Stimulated activated naive B cell treated with anti-CD40 and anti-IgM and Interleukin-4, amounts not matched to agents 10 μg/mL and 1 μg/mL and 100 μg/mL, for 72 hours (primary cell): ENCODE measurements at regions not wholly inside any gene's neighbourhood (a gene's known extent, or its start where the extent isn't known, plus 50 kb on each side); places are given as distances from the start of the nearest gene placed in this dataset.

ENCODE experiments used
- ATAC-seq, 2 donors: fragments of 150-1000 bp; cut with Tn5 transposase; replicated peaks; 2 replicates each; pipeline ENCODE4 v1.10.0; 2021; ENCODE audit warnings: moderate library complexity in 1 of 2
- DNase-seq: peaks from one replicate; pipeline ENCODE4 v3.0.0; 2021
- H3K27ac Mint-ChIP-seq: one replicate; pipeline ENCODE4 v1.8.0; 2022; ENCODE audit warnings: mild to moderate bottlenecking, mixed read lengths
- H3K27me3 Mint-ChIP-seq, 2 donors: one replicate each; pipeline ENCODE4 v1.8.0; 2022; ENCODE audit warnings: mixed read lengths in 2 of 2
- H3K36me3 Mint-ChIP-seq, 2 donors: one replicate each; pipeline ENCODE4 v1.8.0; 2022; ENCODE audit warnings: mixed read lengths in 2 of 2, mild to moderate bottlenecking in 1 of 2
- H3K4me1 Mint-ChIP-seq, 2 donors: one replicate each; pipeline ENCODE4 v1.8.0; 2022; ENCODE audit warnings: mixed read lengths in 2 of 2, mild to moderate bottlenecking in 1 of 2
- H3K4me3 Mint-ChIP-seq, 2 donors: one replicate each; pipeline ENCODE4 v1.8.0; 2022; ENCODE audit warnings: mild to moderate bottlenecking in 2 of 2, mixed read lengths in 2 of 2, moderate library complexity in 1 of 2
- H3K9me3 Mint-ChIP-seq, 2 donors: one replicate each; pipeline ENCODE4 v1.8.0; 2022; ENCODE audit warnings: mixed read lengths in 2 of 2, mild to moderate bottlenecking in 1 of 2

GRCh38 chr2:236872981-236873380 lies 212.7 kb upstream of the COPS8 start:
- H3K4me1 Mint-ChIP-seq = peaks cover 3 to 5% of the 10 kb centered on the region in 2 donors
- H3K4me3 Mint-ChIP-seq = no peak overlapping the region
- H3K27ac Mint-ChIP-seq = no peak overlapping the region
- H3K9me3 Mint-ChIP-seq = no peaks in the 10 kb centered on the region
- DNase-seq (no peak), ATAC-seq (no peak)
- peaks cover 0 to 16% of the 10 kb centered on the region in 2 donors for H3K27me3 Mint-ChIP-seq
- no peaks in the 10 kb centered on the region for H3K36me3 Mint-ChIP-seq

- H3K4me1 Mint-ChIP-seq = peaks cover 3 to 5% of the 10 kb centered on the region in 2 donors
- H3K9me3 Mint-ChIP-seq = no peaks in the 10 kb centered on the region
- H3K27ac Mint-ChIP-seq = no peak overlapping the region
- no peak for DNase-seq
- H3K27me3 Mint-ChIP-seq = peaks cover 0 to 16% of the 10 kb centered on the region in 2 donors
- H3K36me3 Mint-ChIP-seq = no peaks in the 10 kb centered on the region
- H3K4me3 Mint-ChIP-seq = no peak overlapping the region
- no peak for ATAC-seq
These were observed 212.1 kb upstream of the COPS8 start for GRCh38 chr2:236873636-236874035.

- Mint-ChIP-seq H3K9me3 (no peaks in the 10 kb centered on the region), H3K36me3 (no peaks in the 10 kb centered on the region), H3K27ac (no peak overlapping the region), H3K4me3 (no peak overlapping the region), H3K27me3 (peaks cover 0 to 19% of the 10 kb centered on the region in 2 donors), H3K4me1 (peaks cover 3 to 5% of the 10 kb centered on the region in 2 donors)
- DNase-seq (no peak), ATAC-seq (no peak)
These were observed 210.7 kb upstream of the COPS8 start for GRCh38 chr2:236874866-236875481.

- no peak for ATAC-seq
- Mint-ChIP-seq H3K27me3 (peaks cover 0 to 23% of the 10 kb centered on the region in 2 donors), H3K36me3 (no peaks in the 10 kb centered on the region), H3K27ac (no peak overlapping the region), H3K4me1 (peaks cover 3 to 5% of the 10 kb centered on the region in 2 donors), H3K9me3 (no peaks in the 10 kb centered on the region), H3K4me3 (no peak overlapping the region)
- no peak for DNase-seq
These were observed 209.7 kb upstream of the COPS8 start for GRCh38 chr2:236875906-236876505.

- Mint-ChIP-seq H3K9me3 (no peaks in the 10 kb centered on the region), H3K27me3 (peaks cover 0 to 27% of the 10 kb centered on the region in 2 donors), H3K4me3 (no peak overlapping the region), H3K27ac (no peak overlapping the region), H3K4me1 (peaks cover 1 to 2% of the 10 kb centered on the region in 2 donors), H3K36me3 (no peaks in the 10 kb centered on the region)
- ATAC-seq = no peak
- no peak for DNase-seq
These were observed 209.0 kb upstream of the COPS8 start for GRCh38 chr2:236876642-236877041.

GRCh38 chr2:236877972-236878371 lies 207.7 kb upstream of the COPS8 start:
- H3K4me1 Mint-ChIP-seq = no peaks in the 10 kb centered on the region
- H3K27ac Mint-ChIP-seq = no peak overlapping the region
- no peak overlapping the region for H3K4me3 Mint-ChIP-seq
- no peaks in the 10 kb centered on the region for H3K36me3 Mint-ChIP-seq
- no peaks in the 10 kb centered on the region for H3K9me3 Mint-ChIP-seq
- H3K27me3 Mint-ChIP-seq = peaks cover 4 to 27% of the 10 kb centered on the region in 2 donors
- DNase-seq = no peak
- ATAC-seq = no peak

GRCh38 chr2:236879416-236879963 lies 206.2 kb upstream of the COPS8 start:
- no peaks in the 10 kb centered on the region for H3K36me3 Mint-ChIP-seq
- DNase-seq (no peak), ATAC-seq (no peak)
- peaks cover 4 to 18% of the 10 kb centered on the region in 2 donors for H3K27me3 Mint-ChIP-seq
- no peak overlapping the region for H3K4me3 Mint-ChIP-seq
- no peaks in the 10 kb centered on the region for H3K4me1 Mint-ChIP-seq
- H3K9me3 Mint-ChIP-seq = no peaks in the 10 kb centered on the region
- no peak overlapping the region for H3K27ac Mint-ChIP-seq

- ATAC-seq (no peak), DNase-seq (no peak)
- Mint-ChIP-seq H3K27ac (no peak overlapping the region), H3K27me3 (peaks cover 9 to 15% of the 10 kb centered on the region in 2 donors), H3K4me1 (no peaks in the 10 kb centered on the region), H3K4me3 (no peak overlapping the region), H3K9me3 (no peaks in the 10 kb centered on the region), H3K36me3 (no peaks in the 10 kb centered on the region)
These were observed 203.6 kb upstream of the COPS8 start for GRCh38 chr2:236882074-236882473.

- Mint-ChIP-seq H3K4me3 (no peak overlapping the region), H3K27ac (no peak overlapping the region), H3K4me1 (no peaks in the 10 kb centered on the region), H3K27me3 (peaks cover 9 to 15% of the 10 kb centered on the region in 2 donors), H3K36me3 (no peaks in the 10 kb centered on the region), H3K9me3 (no peaks in the 10 kb centered on the region)
- no peak for ATAC-seq
- DNase-seq = no peak
These were observed 202.8 kb upstream of the COPS8 start for GRCh38 chr2:236882930-236883329.

- Mint-ChIP-seq H3K27ac (no peak overlapping the region), H3K4me3 (no peak overlapping the region), H3K4me1 (no peaks in the 10 kb centered on the region), H3K36me3 (no peaks in the 10 kb centered on the region), H3K9me3 (no peaks in the 10 kb centered on the region), H3K27me3 (peaks cover 13 to 15% of the 10 kb centered on the region in 2 donors)
- DNase-seq = no peak
- no peak for ATAC-seq
These were observed 201.9 kb upstream of the COPS8 start for GRCh38 chr2:236883819-236884218.

- H3K9me3 Mint-ChIP-seq = no peaks in the 10 kb centered on the region
- no peak for ATAC-seq
These were observed 201.0 kb upstream of the COPS8 start for GRCh38 chr2:236884569-236885175.

GRCh38 chr2:236886456-236886855 lies 199.2 kb upstream of the COPS8 start:
- Mint-ChIP-seq H3K36me3 (no peaks in the 10 kb centered on the region), H3K9me3 (no peaks in the 10 kb centered on the region), H3K27ac (no peak overlapping the region), H3K27me3 (peaks cover 4 to 18% of the 10 kb centered on the region in 2 donors), H3K4me1 (no peaks in the 10 kb centered on the region), H3K4me3 (no peak overlapping the region)
- DNase-seq = no peak
- ATAC-seq = no peak

More at GRCh38 chr2:236884569-236885175, 201.0 kb upstream of the COPS8 start:
- Mint-ChIP-seq H3K27ac (no peak overlapping the region), H3K4me1 (no peaks in the 10 kb centered on the region), H3K27me3 (peaks cover 13 to 15% of the 10 kb centered on the region in 2 donors), H3K36me3 (no peaks in the 10 kb centered on the region), H3K4me3 (no peak overlapping the region)
- DNase-seq = no peak

- no peaks in the 10 kb centered on the region for H3K4me1 Mint-ChIP-seq
- no peak overlapping the region for H3K4me3 Mint-ChIP-seq
- no peaks in the 10 kb centered on the region for H3K36me3 Mint-ChIP-seq
- H3K27ac Mint-ChIP-seq = no peak overlapping the region
- no peaks in the 10 kb centered on the region for H3K9me3 Mint-ChIP-seq
- ATAC-seq (no peak), DNase-seq (no peak)
- H3K27me3 Mint-ChIP-seq = peaks cover 4 to 14% of the 10 kb centered on the region in 2 donors
These were observed 198.2 kb upstream of the COPS8 start for GRCh38 chr2:236887531-236887930.

GRCh38 chr2:236887953-236888793 lies 197.5 kb upstream of the COPS8 start:
- no peaks in the 10 kb centered on the region for H3K9me3 Mint-ChIP-seq
- no peak overlapping the region for H3K27ac Mint-ChIP-seq
- no peaks in the 10 kb centered on the region for H3K4me1 Mint-ChIP-seq
- H3K36me3 Mint-ChIP-seq = no peaks in the 10 kb centered on the region
- H3K27me3 Mint-ChIP-seq = peaks cover 4 to 14% of the 10 kb centered on the region in 2 donors
- DNase-seq (no peak), ATAC-seq (no peak)
- H3K4me3 Mint-ChIP-seq = no peak overlapping the region
